Germinal center (tissue), 1 donor: ENCODE measurements at regions not wholly inside any gene's neighbourhood (a gene's known extent, or its start where the extent isn't known, plus 50 kb on each side); places are given as distances from the start of the nearest gene placed in this dataset.
"Not testable (repeated sequence)": the region's sequence is repeated elsewhere in the genome, so short reads cannot be mapped to it uniquely, and the experiment has no call there.

Source experiments
- DNase-seq: peaks from one replicate; pipeline ENCODE4 v3.0.0; 2012; ENCODE audit warnings: mixed read lengths, low spot score

GRCh38 chr6:166253778-166254204 is 54.4 kb downstream of the PRR18 start:
- DNase-seq: no peak

- peak; percentile 26 for DNase-seq
These were observed 54.9 kb downstream of the PRR18 start for GRCh38 chr6:166253281-166253681.

- no peak for DNase-seq
These were observed 55.6 kb downstream of the PRR18 start for GRCh38 chr6:166252601-166253000.

DNA sequence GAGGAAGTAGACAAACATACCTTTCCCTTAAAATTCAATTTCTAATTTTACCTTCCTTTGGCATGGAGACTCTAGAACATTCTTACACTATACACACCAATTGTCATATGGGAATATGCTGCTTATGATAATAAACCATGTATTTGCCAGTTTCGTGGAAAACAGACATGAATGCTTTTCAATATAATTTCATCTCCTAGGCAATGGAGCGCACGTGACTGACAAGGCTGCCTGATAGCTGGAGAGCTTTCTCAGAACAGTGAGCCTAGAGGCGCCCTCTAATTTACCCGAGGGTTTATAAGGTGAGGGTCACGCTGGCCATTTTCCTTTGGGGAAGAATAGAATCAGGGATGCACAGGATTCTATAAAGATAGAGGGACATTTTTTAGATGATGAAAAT is 56.5 kb downstream of the PRR18 start:
- DNase-seq: no peak

DNA sequence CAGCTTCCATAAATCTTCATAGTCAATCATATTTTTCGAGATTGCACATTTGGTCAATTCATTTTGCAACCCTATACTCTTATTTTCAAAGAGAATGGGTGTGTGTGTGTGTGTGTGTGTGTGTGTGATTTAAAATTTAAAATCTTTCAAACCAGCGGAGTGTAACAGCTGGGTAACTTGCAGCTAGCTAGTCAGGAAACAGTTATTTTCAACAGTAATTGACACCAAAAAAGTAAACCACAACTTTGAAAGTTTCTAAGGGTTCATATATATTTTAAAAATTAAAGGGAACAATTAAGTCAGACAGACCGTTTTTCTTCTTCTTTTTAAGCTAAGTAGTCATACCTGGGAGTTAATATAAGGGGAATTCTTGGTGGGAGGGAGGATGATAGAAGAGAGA is 57.0 kb downstream of the PRR18 start:
- no peak for DNase-seq

GRCh38 chr6:166249061-166249785 is 59.0 kb downstream of the PRR18 start:
- DNase-seq: not testable (repeated sequence)

DNA sequence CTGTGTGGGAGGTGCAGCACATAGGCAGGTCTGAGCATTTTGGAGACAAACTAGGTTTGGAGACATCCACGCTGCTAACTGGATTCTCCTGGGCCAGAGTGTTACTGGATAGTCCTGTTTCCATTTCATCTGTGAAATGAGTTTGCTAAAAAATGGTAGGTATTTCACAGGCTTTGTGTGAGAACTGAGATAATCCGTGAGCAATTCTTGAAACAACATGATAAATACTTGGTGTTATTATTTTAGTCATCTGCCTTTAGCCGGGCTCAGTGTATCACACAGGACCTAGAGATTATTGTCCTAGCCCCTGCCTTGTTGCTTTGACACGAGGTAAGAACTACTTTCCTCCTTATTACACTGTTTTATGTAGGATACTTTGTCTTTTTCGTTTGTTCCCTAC is 63.0 kb downstream of the PRR18 start:
- DNase-seq: no peak

GRCh38 chr6:166244353-166245045 is 63.7 kb downstream of the PRR18 start:
- DNase-seq: no peak

DNA sequence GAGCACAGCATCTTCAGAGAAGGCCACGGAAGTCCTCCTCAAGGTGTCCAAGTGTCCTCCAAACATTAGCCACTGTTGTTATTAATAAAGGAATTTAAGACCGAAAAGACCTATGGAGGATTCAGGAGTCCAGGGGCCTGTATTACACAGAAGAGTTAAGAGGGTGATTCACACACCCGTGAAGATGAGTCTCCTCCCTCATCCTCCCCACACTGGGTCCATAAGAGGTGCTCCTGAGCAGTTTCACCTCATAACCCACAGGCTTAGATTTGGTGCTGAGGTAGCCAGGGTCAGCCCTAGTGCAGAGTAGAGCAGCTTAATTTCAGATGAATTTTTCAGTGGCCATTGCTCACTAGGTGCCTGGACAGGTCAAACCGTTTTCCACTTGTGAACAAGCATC is 65.3 kb downstream of the PRR18 start:
- DNase-seq: no peak

- no peak for DNase-seq
These were observed 66.2 kb downstream of the PRR18 start for GRCh38 chr6:166241974-166242373.

DNA sequence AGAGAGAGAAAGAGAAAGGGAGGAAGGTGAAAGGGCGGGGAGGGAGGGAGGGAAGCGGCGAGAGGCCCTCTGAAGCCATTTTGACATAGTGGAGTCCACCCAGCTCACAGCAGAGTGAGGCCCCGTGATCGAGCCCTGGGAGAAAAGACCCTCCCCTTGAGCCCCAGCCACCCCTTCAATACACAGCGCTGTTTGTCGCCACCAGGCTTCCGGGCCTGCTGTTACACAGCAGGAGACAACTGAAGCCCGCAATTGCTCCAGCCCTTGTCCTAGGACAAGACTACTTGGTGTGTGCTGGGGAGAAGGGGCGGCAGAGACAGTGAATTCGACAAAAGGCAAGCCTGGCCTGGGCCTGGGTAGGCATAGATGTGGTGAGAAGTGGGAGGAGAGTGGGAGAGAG is 67.3 kb downstream of the PRR18 start:
- DNase-seq: no peak

DNA sequence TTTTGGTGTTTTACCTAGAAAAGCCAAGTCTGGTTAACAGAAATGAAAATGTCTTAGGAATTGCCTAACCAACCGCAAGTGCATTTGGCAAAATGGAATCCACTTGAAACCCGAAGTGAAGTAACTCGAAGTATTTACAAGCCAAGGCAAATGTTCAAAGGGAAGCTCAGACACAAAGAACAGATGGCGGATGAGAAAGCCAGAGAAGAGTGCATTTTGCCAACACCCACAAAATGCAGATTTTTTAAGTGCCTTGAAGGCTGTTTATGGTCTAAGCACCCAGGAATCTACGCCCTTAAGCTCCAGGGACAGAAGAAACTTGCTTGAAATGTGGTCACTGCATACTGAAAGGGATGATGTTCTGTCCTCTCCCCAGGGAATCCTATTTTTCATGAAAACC is 70.0 kb upstream of the TBXT start:
- DNase-seq: no peak

DNA sequence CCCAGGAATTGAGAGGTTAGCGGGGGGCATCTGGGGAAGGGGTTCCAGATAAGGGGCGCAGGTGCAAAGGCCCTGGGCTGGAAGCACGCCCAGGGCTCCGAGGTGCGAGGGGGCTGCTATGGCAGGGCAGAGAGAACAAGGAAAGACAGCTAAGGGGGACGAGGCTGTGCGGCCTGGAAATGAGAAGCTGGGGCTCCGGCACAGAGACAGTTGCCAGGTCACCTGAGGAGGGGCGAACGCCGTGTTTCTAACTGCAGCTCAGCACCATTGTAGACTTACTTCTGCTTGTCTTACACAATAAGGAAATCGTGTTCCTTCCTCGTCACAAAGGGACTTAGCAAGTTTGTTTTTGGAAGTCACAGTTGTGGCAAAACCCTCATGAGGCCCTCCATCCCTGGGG is 68.9 kb upstream of the TBXT start:
- no peak for DNase-seq

DNA sequence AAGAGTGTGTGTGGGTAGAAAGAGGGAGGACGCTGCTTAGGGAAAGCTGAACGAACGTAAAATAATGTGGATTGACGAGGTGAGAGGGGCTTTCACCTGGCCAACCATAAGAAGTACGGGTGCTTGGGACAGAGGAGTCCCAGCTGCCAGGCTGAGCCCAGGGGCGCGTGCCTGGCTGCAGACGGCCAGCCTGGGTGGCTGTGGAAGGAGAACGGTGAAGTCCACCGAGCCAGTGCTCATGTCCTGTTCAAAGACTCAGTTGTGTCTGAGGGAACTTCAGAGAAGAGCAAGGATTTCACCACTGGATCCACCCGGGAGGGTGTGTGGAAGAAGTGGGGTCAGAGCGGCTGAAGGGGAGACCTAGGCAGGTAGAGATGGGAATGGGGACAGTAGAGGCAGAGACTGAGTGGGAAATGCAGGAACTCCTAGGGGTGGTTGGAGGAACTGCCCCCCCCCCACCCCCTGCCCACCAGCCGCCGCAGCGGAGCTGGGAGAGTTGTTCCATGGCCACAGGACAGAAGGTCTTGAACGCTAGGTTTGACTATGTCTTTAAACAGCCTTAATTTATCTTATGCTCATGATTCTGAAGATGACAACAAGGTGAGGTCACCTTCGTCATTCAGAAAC is 68.1 kb upstream of the TBXT start:
- no peak for DNase-seq

GRCh38 chr6:166231181-166231580 is 63.5 kb upstream of the TBXT start:
- DNase-seq: not testable (repeated sequence)

DNA sequence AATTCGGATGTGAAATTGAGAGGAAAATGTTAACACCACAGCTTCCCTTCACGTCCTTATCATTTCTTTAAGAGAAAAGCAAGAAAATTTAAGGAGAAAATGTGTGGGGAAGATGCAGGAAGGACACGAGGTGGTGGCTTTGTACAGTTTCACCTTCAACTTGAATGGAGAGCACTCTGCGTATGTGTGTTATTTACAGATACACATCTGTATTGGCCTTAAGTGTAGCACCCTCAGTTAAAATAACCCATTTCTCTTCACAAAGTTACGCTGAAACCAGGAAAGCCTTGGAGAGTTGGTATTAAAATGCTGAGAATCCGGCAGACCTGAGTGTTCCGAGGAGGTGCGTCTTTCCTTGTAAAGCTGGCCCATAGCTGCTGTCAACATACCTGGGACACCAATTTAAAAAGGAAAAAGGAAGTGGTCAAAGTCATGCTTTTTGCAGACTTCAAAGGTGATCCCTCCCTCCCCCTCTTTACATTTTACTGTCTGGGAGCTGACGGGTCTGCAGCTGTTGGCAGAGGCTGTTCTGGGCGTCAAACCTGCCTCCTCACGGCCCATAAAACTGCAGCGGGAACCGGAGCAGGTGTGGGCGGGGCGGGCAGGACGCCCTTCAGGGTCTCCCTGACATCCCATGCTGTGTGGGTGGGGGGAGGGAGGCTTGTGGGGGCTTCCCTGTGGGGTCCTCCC is 61.3 kb upstream of the TBXT start:
- DNase-seq: no peak

GRCh38 chr6:166228425-166228824 is 60.8 kb upstream of the TBXT start:
- DNase-seq: no peak

- no peak for DNase-seq
These were observed 55.4 kb upstream of the TBXT start for GRCh38 chr6:166223079-166223478.

DNA sequence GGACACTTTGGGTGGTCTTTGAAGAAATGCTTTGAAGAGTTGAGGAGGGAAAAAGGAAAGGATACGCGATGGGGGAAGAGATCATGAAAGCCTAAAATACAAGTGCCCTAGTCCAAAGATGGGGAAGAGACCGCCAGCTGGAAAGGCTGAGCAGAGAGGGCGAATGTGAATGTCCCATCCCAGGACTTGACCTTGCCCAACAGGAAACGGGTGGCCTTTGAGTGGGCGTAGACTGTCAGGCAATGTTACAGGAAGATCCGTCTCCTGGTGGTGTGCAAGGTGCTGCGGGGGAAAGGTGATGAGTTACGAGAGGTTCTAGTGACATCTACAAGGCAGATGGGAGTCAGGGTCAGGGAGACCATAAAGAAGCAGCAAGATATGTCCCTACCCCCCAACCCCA is 55.0 kb upstream of the TBXT start:
- no peak for DNase-seq

DNA sequence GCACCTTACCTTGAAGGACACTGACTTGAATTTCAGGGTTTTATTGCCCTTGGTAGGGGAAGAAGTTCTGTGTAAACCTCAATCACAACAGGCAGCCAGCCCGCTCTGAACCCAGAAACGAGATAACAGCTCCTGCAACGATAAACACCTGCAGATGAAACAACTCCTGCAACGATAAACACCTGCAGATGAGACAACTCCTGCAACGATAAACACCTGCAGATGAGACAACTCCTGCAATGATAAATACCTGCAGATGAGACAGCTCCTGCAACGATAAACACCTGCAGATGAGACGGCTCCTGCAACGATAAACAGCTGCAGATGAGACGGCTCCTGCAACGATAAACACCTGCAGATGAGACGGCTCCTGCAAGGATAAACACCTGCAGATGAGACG is 54.0 kb upstream of the TBXT start:
- no peak for DNase-seq

GRCh38 chr6:166221040-166221439 is 53.4 kb upstream of the TBXT start:
- DNase-seq: no peak
